ENCODE measurements at regions not wholly inside any gene's neighbourhood (a gene's known extent, or its start where the extent isn't known, plus 50 kb on each side); places are given as distances from the start of the nearest gene placed in this dataset.

DNA sequence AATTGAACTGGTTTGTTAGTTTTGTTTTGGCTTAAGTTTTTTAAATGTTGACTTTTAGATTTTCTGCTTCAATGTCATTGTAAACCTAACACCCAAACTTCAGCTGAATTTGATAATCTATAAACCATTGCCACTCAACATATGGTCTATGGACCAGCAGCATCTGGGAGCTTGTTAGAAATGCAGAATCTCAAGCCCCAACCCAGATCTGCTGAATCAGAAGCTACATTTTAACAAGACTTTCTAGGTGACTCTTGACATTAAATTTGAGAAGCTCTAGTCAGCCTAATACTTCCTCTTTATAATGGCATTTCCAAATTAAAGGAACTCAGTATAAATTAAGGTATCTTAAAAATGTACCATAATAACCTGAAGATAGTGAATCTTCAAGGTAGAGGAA is 96.5 kb upstream of the THRB start:
- Histone ChIP-seq H3K9me3 (no peaks in the 10 kb centered on the region), H3K4me3 (no peak overlapping the region), H3K27me3 (no peaks in the 10 kb centered on the region), H3K4me1 (peaks cover 12% of the 10 kb centered on the region), H3K27ac (no peak overlapping the region), H3K36me3 (no peaks in the 10 kb centered on the region)
- DNase-seq (no peak), ATAC-seq (no peak)
- TF ChIP-seq, protein P1, sequence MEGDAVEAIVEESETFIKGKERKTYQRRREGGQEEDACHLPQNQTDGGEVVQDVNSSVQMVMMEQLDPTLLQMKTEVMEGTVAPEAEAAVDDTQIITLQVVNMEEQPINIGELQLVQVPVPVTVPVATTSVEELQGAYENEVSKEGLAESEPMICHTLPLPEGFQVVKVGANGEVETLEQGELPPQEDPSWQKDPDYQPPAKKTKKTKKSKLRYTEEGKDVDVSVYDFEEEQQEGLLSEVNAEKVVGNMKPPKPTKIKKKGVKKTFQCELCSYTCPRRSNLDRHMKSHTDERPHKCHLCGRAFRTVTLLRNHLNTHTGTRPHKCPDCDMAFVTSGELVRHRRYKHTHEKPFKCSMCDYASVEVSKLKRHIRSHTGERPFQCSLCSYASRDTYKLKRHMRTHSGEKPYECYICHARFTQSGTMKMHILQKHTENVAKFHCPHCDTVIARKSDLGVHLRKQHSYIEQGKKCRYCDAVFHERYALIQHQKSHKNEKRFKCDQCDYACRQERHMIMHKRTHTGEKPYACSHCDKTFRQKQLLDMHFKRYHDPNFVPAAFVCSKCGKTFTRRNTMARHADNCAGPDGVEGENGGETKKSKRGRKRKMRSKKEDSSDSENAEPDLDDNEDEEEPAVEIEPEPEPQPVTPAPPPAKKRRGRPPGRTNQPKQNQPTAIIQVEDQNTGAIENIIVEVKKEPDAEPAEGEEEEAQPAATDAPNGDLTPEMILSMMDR (IDR thresholded peaks at IDR 0.05): no peak
- intact Hi-C loops (cut with DNase I): no loop called here

DNA sequence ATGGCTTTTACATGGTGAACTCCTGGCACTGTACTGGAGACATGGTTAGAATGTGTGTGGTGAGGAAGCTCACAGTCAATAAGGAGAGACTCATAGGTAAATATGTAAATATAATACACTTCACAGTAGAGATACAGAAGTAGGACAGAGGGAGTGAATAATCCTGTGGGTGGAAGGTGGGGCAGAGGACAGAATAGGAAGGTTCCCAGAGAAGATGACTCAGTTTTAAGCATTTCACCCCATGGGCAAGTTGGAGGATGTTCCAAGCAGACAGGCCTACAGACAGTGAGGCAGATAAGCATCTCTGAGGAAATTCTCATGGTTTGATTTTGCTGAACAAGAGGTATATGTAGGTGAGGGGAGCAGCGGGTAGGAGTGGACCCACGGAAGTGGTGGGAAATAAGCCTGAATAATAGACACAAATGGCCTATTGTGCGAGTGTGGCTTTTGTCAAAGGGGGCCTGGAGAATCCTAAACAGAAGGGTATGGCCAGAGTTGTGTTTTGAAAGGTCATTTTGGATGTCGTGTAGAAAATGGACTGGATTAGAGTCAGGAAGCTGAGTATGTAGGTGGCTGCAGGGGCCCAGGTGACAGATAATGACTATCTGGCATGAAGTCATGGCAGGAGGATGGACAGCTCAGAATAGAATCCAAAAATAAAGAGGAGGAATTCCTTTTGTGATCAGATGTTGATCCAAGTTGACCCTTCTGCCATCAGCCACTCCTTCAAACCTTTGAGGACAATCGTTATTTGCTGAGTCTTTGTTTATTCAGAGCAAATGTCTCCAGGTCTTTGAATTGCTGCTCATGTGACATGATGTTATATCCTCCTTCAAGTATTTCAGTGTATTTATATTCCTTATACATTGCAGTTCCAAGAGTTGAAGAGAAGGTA is 97.3 kb upstream of the THRB start:
- intact Hi-C loops (cut with DNase I): no loop called here
- no peaks in the 10 kb centered on the region for H3K9me3 ChIP-seq
- no peaks in the 10 kb centered on the region for H3K36me3 ChIP-seq
- no peak for ATAC-seq
- no peak overlapping the region for H3K27ac ChIP-seq
- no peak for DNase-seq
- H3K4me3 ChIP-seq: no peak overlapping the region
- no peaks in the 10 kb centered on the region for H3K27me3 ChIP-seq
- TF ChIP-seq, protein P1 (IDR thresholded peaks at IDR 0.05): no peak
- peaks cover 12% of the 10 kb centered on the region for H3K4me1 ChIP-seq

DNA sequence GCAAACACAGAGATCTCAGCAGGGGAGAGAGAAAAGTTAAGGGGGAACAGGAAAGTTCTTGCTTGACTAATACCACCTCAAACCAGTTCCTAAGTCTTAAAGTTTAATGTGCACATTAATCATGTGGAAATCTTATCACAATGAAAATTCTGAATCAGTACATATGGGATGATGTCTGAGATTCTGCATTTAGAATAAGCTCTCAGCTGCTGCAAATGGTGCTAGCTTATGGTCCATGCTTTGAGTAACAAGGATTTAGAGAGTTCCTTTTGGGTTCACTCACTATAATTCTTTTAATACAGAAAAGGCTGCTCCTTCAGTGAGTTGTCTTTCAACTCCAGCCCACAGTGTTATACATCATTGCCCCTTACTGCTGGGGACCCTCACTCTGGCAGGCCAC is 99.5 kb upstream of the THRB start:
- no peaks in the 10 kb centered on the region for H3K9me3 ChIP-seq
- peaks cover 7% of the 10 kb centered on the region for H3K4me1 ChIP-seq
- TF ChIP-seq, protein P1 (IDR thresholded peaks at IDR 0.05): no peak
- H3K27ac ChIP-seq: no peak overlapping the region
- DNase-seq: no peak
- intact Hi-C loops (cut with DNase I): no loop called here
- no peaks in the 10 kb centered on the region for H3K27me3 ChIP-seq
- H3K4me3 ChIP-seq: no peak overlapping the region
- H3K36me3 ChIP-seq: no peaks in the 10 kb centered on the region
- no peak for ATAC-seq

DNA sequence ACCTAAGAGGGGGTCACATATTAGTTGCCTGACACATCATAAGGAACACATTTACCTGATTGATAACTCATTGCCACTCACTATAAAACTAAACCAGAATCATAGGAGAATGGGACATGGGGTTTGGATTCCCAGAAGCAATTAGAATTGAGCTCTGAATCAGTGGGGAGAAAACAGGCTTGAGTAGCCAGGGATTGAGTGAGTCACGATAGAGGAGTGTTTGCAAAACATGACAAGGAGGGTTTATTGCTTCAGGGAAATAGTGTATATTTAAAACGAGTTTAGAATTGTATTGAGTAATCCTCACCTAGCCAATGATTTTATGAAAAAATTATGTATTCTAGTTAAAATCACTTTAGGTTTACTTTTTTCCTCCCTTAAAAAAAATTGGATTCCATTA is 101.1 kb upstream of the THRB start:
- H3K27ac ChIP-seq: no peak overlapping the region
- H3K4me1 ChIP-seq: no peaks in the 10 kb centered on the region
- intact Hi-C loops (cut with DNase I): no loop called here
- DNase-seq (no peak), ATAC-seq (peak; percentile 38)
- H3K4me3 ChIP-seq: no peak overlapping the region
- TF ChIP-seq, protein P1 (IDR thresholded peaks at IDR 0.05): no peak
- H3K9me3 ChIP-seq: no peaks in the 10 kb centered on the region
- no peaks in the 10 kb centered on the region for H3K27me3 ChIP-seq
- H3K36me3 ChIP-seq: no peaks in the 10 kb centered on the region

DNA sequence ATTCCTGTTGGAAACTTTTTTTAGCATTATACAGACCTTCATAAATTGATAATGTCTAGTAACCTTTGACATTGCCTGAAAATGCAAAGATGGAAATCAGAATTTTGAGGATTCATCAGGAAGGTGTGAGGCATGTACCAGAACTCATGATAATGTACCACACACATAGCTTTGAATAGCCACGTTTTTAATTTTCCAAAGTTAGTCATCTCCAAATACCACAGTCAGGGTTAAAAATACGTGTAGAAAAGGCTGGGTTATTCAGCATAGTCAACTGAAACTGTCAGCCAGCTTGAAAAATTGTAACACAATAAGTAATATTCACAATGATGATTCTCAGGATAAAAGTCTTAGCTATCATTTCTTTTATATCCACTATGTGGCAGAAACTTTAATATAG is 102.0 kb upstream of the THRB start:
- intact Hi-C loops (cut with DNase I): no loop called here
- Histone ChIP-seq H3K4me3 (no peak overlapping the region), H3K9me3 (no peaks in the 10 kb centered on the region), H3K27me3 (no peaks in the 10 kb centered on the region), H3K27ac (no peak overlapping the region), H3K4me1 (no peaks in the 10 kb centered on the region), H3K36me3 (no peaks in the 10 kb centered on the region)
- no peak for DNase-seq
- TF ChIP-seq, protein P1 (IDR thresholded peaks at IDR 0.05): no peak
- no peak for ATAC-seq
